DOHH2 (cell line): ENCODE measurements at regions not wholly inside any gene's neighbourhood (a gene's known extent, or its start where the extent isn't known, plus 50 kb on each side); places are given as distances from the start of the nearest gene placed in this dataset.

Experiments
- EZH2phosphoT487 ChIP-seq: fragments of 200-600 bp; sonication (generic); IDR thresholded peaks from 2 replicates; pipeline ENCODE4 v1.6.1; 2017; ENCODE audit warnings: borderline replicate concordance, mild to moderate bottlenecking, antibody characterized with exemption, low read length, moderate library complexity, mixed read lengths
- TF ChIP-seq, protein P1 (sequence below): fragments of 200-600 bp; sonication (generic); IDR thresholded peaks from one replicate; pipeline ENCODE4 v1.5.1; 2014; ENCODE audit warnings: antibody characterized with exemption, mild to moderate bottlenecking, low read depth, low read length; ENCODE audit not compliant: poor library complexity, severe bottlenecking

DNA sequence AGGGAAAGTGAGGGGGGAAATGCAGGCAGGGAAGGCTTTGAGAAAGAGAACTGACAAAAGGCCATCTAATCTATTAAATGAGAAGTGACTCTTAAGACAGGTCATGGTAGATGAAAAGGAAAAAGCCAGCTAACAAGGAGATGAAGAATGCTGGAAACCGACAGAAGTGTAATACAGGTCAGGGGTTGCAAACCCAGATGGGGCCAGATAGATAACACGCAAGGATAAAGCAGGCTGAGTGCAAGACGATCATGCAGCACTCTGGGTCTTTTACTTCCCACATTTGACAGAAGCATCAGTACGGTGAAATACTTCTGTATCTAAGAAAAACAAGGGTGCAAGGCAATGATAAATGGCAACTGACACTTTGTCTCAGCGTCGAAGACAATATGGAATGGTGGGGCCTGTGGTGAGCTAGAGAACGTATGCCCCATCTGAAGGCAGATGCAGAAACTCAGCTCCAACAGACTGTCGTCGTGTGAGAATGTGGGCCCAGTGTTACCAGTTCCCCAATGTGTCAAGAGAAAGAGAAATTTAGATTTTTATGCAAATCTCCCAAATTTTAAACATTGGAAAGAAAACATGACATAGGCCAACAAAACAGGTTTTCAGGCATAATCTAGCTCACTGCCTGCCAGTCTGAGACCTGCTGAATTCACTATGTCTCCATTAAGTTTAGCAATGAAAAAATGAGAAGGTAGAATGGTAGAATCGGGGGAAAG is 187.4 kb downstream of the PHLDA1 start:
- TF ChIP-seq EZH2phosphoT487, result no peak
- TF ChIP-seq, protein P1, sequence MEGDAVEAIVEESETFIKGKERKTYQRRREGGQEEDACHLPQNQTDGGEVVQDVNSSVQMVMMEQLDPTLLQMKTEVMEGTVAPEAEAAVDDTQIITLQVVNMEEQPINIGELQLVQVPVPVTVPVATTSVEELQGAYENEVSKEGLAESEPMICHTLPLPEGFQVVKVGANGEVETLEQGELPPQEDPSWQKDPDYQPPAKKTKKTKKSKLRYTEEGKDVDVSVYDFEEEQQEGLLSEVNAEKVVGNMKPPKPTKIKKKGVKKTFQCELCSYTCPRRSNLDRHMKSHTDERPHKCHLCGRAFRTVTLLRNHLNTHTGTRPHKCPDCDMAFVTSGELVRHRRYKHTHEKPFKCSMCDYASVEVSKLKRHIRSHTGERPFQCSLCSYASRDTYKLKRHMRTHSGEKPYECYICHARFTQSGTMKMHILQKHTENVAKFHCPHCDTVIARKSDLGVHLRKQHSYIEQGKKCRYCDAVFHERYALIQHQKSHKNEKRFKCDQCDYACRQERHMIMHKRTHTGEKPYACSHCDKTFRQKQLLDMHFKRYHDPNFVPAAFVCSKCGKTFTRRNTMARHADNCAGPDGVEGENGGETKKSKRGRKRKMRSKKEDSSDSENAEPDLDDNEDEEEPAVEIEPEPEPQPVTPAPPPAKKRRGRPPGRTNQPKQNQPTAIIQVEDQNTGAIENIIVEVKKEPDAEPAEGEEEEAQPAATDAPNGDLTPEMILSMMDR, result no peak
